ENCODE measurements at regions not wholly inside any gene's neighbourhood (a gene's known extent, or its start where the extent isn't known, plus 50 kb on each side); places are given as distances from the start of the nearest gene placed in this dataset.

DNA sequence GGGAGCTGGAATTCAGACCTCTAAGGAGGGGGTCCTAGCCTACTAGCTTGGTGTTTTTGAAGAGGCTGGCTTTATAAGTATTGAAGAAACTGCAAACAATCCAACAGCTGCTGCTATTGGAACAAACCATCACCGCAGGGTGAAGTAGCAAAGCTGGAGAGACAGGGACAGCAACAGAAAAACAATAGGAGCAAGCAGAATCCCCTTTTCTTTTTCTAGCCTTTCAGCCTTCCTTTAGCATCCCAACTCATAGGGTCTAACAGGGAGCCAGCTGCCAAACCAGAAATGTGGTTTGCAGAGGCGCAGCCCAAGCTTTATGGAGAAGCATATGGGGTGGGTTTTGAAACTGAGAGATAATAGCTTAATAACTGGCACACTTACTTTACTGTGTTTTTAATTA, 106.2 kb upstream of the CHMP2B start:
- TF ChIP-seq, protein P1, sequence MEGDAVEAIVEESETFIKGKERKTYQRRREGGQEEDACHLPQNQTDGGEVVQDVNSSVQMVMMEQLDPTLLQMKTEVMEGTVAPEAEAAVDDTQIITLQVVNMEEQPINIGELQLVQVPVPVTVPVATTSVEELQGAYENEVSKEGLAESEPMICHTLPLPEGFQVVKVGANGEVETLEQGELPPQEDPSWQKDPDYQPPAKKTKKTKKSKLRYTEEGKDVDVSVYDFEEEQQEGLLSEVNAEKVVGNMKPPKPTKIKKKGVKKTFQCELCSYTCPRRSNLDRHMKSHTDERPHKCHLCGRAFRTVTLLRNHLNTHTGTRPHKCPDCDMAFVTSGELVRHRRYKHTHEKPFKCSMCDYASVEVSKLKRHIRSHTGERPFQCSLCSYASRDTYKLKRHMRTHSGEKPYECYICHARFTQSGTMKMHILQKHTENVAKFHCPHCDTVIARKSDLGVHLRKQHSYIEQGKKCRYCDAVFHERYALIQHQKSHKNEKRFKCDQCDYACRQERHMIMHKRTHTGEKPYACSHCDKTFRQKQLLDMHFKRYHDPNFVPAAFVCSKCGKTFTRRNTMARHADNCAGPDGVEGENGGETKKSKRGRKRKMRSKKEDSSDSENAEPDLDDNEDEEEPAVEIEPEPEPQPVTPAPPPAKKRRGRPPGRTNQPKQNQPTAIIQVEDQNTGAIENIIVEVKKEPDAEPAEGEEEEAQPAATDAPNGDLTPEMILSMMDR (IDR thresholded peaks at IDR 0.05), result no peak
- no peak for TF ChIP-seq EP300 (IDR thresholded peaks at IDR 0.05)
- no peak for TF ChIP-seq POLR2A (IDR thresholded peaks at IDR 0.05)
